ENCODE measurements at regions not wholly inside any gene's neighbourhood (a gene's known extent, or its start where the extent isn't known, plus 50 kb on each side); places are given as distances from the start of the nearest gene placed in this dataset.

DNA sequence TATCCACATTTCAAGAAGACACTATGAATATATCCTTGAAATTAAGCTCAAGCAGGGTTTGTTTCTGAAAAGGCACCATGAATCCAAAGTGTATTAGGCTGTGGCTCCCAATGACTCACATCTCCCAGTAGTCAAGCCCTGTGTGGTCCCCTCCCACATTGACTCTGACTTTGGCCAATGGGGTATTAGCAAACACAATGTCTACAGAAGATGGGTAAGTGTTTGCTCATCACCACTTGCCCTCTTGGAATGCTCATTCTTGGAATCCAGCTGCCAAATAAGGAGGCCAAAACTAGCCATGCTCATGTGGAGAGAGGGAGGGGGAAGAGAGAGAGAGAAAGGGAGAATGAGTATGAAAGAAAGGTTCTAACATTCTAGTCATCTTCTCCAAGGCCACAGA, 490.0 kb downstream of the TXNL1 start:
- TF ChIP-seq, protein P1, sequence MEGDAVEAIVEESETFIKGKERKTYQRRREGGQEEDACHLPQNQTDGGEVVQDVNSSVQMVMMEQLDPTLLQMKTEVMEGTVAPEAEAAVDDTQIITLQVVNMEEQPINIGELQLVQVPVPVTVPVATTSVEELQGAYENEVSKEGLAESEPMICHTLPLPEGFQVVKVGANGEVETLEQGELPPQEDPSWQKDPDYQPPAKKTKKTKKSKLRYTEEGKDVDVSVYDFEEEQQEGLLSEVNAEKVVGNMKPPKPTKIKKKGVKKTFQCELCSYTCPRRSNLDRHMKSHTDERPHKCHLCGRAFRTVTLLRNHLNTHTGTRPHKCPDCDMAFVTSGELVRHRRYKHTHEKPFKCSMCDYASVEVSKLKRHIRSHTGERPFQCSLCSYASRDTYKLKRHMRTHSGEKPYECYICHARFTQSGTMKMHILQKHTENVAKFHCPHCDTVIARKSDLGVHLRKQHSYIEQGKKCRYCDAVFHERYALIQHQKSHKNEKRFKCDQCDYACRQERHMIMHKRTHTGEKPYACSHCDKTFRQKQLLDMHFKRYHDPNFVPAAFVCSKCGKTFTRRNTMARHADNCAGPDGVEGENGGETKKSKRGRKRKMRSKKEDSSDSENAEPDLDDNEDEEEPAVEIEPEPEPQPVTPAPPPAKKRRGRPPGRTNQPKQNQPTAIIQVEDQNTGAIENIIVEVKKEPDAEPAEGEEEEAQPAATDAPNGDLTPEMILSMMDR (IDR thresholded peaks at IDR 0.05): no peak
- TF ChIP-seq POLR2A (IDR thresholded peaks at IDR 0.05; ENCODE audit: low read length): no peak
- TF ChIP-seq, protein P2, sequence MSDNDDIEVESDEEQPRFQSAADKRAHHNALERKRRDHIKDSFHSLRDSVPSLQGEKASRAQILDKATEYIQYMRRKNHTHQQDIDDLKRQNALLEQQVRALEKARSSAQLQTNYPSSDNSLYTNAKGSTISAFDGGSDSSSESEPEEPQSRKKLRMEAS (IDR thresholded peaks at IDR 0.05): no peak
- TF ChIP-seq POLR2AphosphoS2 (conservative IDR thresholded peaks at IDR 0.05; ENCODE audit: low read length): no peak
- no peak for TF ChIP-seq MAZ (IDR thresholded peaks at IDR 0.05; ENCODE audit: borderline replicate concordance, low read depth, low read length)
- no peak for TF ChIP-seq ZNF302 (CRISPR knock-in tag; IDR thresholded peaks at IDR 0.05)
- TF ChIP-seq, protein P3, sequence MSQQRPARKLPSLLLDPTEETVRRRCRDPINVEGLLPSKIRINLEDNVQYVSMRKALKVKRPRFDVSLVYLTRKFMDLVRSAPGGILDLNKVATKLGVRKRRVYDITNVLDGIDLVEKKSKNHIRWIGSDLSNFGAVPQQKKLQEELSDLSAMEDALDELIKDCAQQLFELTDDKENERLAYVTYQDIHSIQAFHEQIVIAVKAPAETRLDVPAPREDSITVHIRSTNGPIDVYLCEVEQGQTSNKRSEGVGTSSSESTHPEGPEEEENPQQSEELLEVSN (IDR thresholded peaks at IDR 0.05; ENCODE audit: borderline replicate concordance, low read depth): no peak
- TF ChIP-seq CBX8 (IDR thresholded peaks at IDR 0.05): no peak
- no peak for TF ChIP-seq PHF8 (IDR thresholded peaks at IDR 0.05; ENCODE audit: borderline replicate concordance, low read depth)
- TF ChIP-seq MYC (IDR thresholded peaks at IDR 0.05; ENCODE audit: borderline replicate concordance, low read length): no peak
- no peak for TF ChIP-seq RCOR1 (IDR thresholded peaks at IDR 0.05; ENCODE audit: low read depth, low read length)
- TF ChIP-seq, protein P4, sequence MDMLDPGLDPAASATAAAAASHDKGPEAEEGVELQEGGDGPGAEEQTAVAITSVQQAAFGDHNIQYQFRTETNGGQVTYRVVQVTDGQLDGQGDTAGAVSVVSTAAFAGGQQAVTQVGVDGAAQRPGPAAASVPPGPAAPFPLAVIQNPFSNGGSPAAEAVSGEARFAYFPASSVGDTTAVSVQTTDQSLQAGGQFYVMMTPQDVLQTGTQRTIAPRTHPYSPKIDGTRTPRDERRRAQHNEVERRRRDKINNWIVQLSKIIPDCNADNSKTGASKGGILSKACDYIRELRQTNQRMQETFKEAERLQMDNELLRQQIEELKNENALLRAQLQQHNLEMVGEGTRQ (IDR thresholded peaks at IDR 0.05): no peak
